GM12878 (cell line): ENCODE measurements at regions not wholly inside any gene's neighbourhood (a gene's known extent, or its start where the extent isn't known, plus 50 kb on each side); places are given as distances from the start of the nearest gene placed in this dataset.

Experiments
- ATAC-seq: fragments of 200-7000 bp; cut with Tn5 transposase; 3 replicates; pipeline ENCODE4 v1.9.1; 2020; ENCODE audit warnings: mild to moderate bottlenecking, moderate library complexity
- BruUV-seq: library from RNA; stranded (reverse); fragments of 400-500 nt; replicated peaks from 2 replicates; lab custom pipeline; 2021; lab: Mats Ljungman, UMichigan
- CTCF ChIA-PET: fragments of 300-600 bp; sonication (Branson Sonifier 250); formaldehyde crosslinking; extraction: SDS; loops from one replicate; lab custom pipeline; 2021; ENCODE audit warnings: inconsistent platforms; lab: Yijun Ruan, JAX
- POLR2A ChIA-PET: fragments of 350-600 bp; formaldehyde crosslinking; extraction: SDS; loops from one replicate; lab custom pipeline; 2021; ENCODE audit warnings: inconsistent platforms; lab: Charles Lee
- RAD21 ChIA-PET: fragments of 300-600 bp; sonication (Branson Sonifier 250); formaldehyde crosslinking; loops from one replicate; lab custom pipeline; 2023; ENCODE audit warnings: antibody characterized with exemption; ENCODE audit not compliant: unreplicated experiment; lab: Charles Lee
- SMC1A ChIA-PET: fragments of 300-600 bp; sonication (Branson Sonifier 250); formaldehyde crosslinking; loops from one replicate; lab custom pipeline; 2023; ENCODE audit not compliant: unreplicated experiment, uncharacterized antibody; lab: Charles Lee
- DNase-seq: peaks from one replicate; pipeline ENCODE4 v3.0.0-alpha.2; 2011; ENCODE audit warnings: low read depth, low spot score
- FAIRE-seq: peaks from 3 replicates; lab custom pipeline; 2011; peaks lifted over from hg19 to GRCh38; lab: Jason Lieb, UNC
- H2AFZ ChIP-seq: 2 replicates; pipeline ENCODE4 v1.6.0; 2011; ENCODE audit warnings: low read depth, low read length, control low read depth; ENCODE audit not compliant: control insufficient read depth
- H3K27ac ChIP-seq: 2 replicates; pipeline ENCODE4 v1.5.1; 2011; ENCODE audit warnings: control low read depth; ENCODE audit not compliant: control insufficient read depth, insufficient read depth
- H3K27me3 ChIP-seq, 2 experiments: replicated peaks in 1 of 2; 2 replicates each; pipeline versions ENCODE4 v1.6.0 to v1.6.1; 2011; ENCODE audit warnings: low read length in 1 of 2; ENCODE audit not compliant: control insufficient read depth in 2 of 2, insufficient read depth in 2 of 2
- H3K36me3 ChIP-seq, 2 experiments: 2 replicates each; pipeline ENCODE4 v1.5.1; 2011; ENCODE audit warnings: low read length in 1 of 2; ENCODE audit not compliant: control insufficient read depth in 2 of 2, insufficient read depth in 2 of 2
- H3K4me1 ChIP-seq: 2 replicates; pipeline ENCODE4 v1.6.1; 2011; ENCODE audit warnings: mild to moderate bottlenecking, low read length, moderate library complexity, mixed read lengths; ENCODE audit not compliant: control insufficient read depth, insufficient read depth
- H3K4me2 ChIP-seq: 2 replicates; pipeline ENCODE4 v1.6.0; 2011; ENCODE audit warnings: control low read depth; ENCODE audit not compliant: control insufficient read depth, insufficient read depth
- H3K4me3 ChIP-seq: fragments of 200-600 bp; sonication (generic); 2 replicates; pipeline ENCODE4 v1.5.1; 2016
- H3K79me2 ChIP-seq: 2 replicates; pipeline ENCODE4 v1.6.0; 2011; ENCODE audit warnings: low read length; ENCODE audit not compliant: control insufficient read depth, insufficient read depth
- H3K9ac ChIP-seq: 2 replicates; pipeline ENCODE4 v1.8.0; 2011; ENCODE audit warnings: low read length, control low read depth, mixed read lengths; ENCODE audit not compliant: control insufficient read depth, insufficient read depth
- H3K9me3 ChIP-seq: replicated peaks from 3 replicates; pipeline ENCODE4 v1.5.1; 2011; ENCODE audit warnings: mild to moderate bottlenecking, low read length; ENCODE audit not compliant: control insufficient read depth, insufficient read depth
- H4K20me1 ChIP-seq: 2 replicates; pipeline ENCODE4 v1.6.0; 2011; ENCODE audit not compliant: control insufficient read depth, insufficient read depth
- ATF2 ChIP-seq: IDR thresholded peaks from 2 replicates; pipeline ENCODE4 v1.6.1; 2012; ENCODE audit warnings: low read length, inconsistent platforms
- E2F8 ChIP-seq: fragments of 450-650 bp; IDR thresholded peaks from 2 replicates; pipeline ENCODE4 v1.6.1; 2018; ENCODE audit warnings: mild to moderate bottlenecking, low read depth, moderate library complexity; ENCODE audit not compliant: partially characterized antibody
- ELK1 ChIP-seq: IDR thresholded peaks from 2 replicates; pipeline ENCODE4 v1.6.1; 2012; ENCODE audit warnings: low read depth, low read length, improper control_type of control experiment
- HDAC6 ChIP-seq: fragments of 200-600 bp; sonication (generic); IDR thresholded peaks from one replicate; pipeline ENCODE4 v1.8.0; 2017; ENCODE audit warnings: antibody characterized with exemption; ENCODE audit not compliant: unreplicated experiment
- IKZF1 ChIP-seq: fragments of 450-650 bp; conservative IDR thresholded peaks from 2 replicates; pipeline ENCODE4 v1.6.1; 2017; ENCODE audit warnings: antibody characterized with exemption, mild to moderate bottlenecking
- IRF4 ChIP-seq: IDR thresholded peaks from 2 replicates; pipeline ENCODE4 v1.6.1; 2011; ENCODE audit warnings: low read depth, low read length
- KDM1A ChIP-seq: fragments of 200-600 bp; sonication (generic); IDR thresholded peaks from 2 replicates; pipeline ENCODE4 v1.6.1; 2016; ENCODE audit warnings: borderline replicate concordance
- MTA2 ChIP-seq: fragments of 450-650 bp; IDR thresholded peaks from 2 replicates; pipeline ENCODE4 v1.6.1; 2016; ENCODE audit warnings: low read depth, mild to moderate bottlenecking, moderate library complexity
- MYB ChIP-seq: fragments of 150-350 bp; IDR thresholded peaks from 2 replicates; pipeline ENCODE4 v1.6.1; 2014; ENCODE audit warnings: mild to moderate bottlenecking, low read depth, low read length, borderline replicate concordance
- NR2C2 ChIP-seq: IDR thresholded peaks from 2 replicates; pipeline ENCODE4 v1.6.1; 2011; ENCODE audit warnings: borderline replicate concordance, low read depth; ENCODE audit not compliant: control insufficient read depth, insufficient read length
- PAX8 ChIP-seq: fragments of 450-650 bp; IDR thresholded peaks from 2 replicates; pipeline ENCODE4 v1.6.1; 2017; ENCODE audit warnings: mild to moderate bottlenecking, moderate library complexity
- RFX5 ChIP-seq: IDR thresholded peaks from 2 replicates; pipeline ENCODE4 v1.6.1; 2011; ENCODE audit warnings: low read depth, low read length, improper control_type of control experiment
- TCF3 ChIP-seq: IDR thresholded peaks from 2 replicates; pipeline ENCODE4 v1.6.1; 2012; ENCODE audit warnings: low read depth, mild to moderate bottlenecking, low read length, borderline replicate concordance; ENCODE audit not compliant: insufficient read depth
- WRNIP1 ChIP-seq: IDR thresholded peaks from 2 replicates; pipeline ENCODE4 v1.6.1; 2011; ENCODE audit warnings: low read depth, low read length, improper control_type of control experiment, borderline replicate concordance
- WGBS: methylation state at CpG from one replicate; pipeline ENCODE4 v1.1.6; 2016; ENCODE audit warnings: low lambda C conversion rate; ENCODE audit not compliant: insufficient replicate concordance, insufficient coverage; ENCODE audit errors: missing lambda C conversion rate; 5-methylcytosine and 5-hydroxymethylcytosine counted together
- in situ Hi-C: fragments of 300-500 bp; cut with MboI; formaldehyde crosslinking; loops from 9 replicates; pipeline ENCODE4 v1.14.3; 2018; ENCODE audit warnings: mixed read lengths
- intact Hi-C: fragments of 100-400 bp; cut with micrococcal nuclease; formaldehyde crosslinking; loops from one replicate; pipeline ENCODE4 v1.14.2; 2022; ENCODE audit not compliant: unreplicated experiment

GRCh38 chr6:4270001-4270400 lies 134.6 kb upstream of the ECI2 start:
- ATAC-seq (no peak), FAIRE-seq (no peak), DNase-seq (no peak)
- H3K9me3 ChIP-seq, result no peaks in the 10 kb centered on the region
- no peak overlapping the region for H3K4me3 ChIP-seq
- no peaks in the 10 kb centered on the region for H4K20me1 ChIP-seq
- no peaks in the 10 kb centered on the region for H3K27me3 ChIP-seq
- TF ChIP-seq MYB, result no peak
- no peak for TF ChIP-seq HDAC6
- no peak for TF ChIP-seq MTA2
- TF ChIP-seq KDM1A, result no peak
- no peak for TF ChIP-seq NR2C2
- TF ChIP-seq IRF4, result no peak
- no peak for TF ChIP-seq ATF2
- TF ChIP-seq WRNIP1, result no peak
- no peak for TF ChIP-seq PAX8
- TF ChIP-seq RFX5, result no peak
- TF ChIP-seq IKZF1, result no peak
- TF ChIP-seq TCF3, result no peak
- TF ChIP-seq ELK1, result no peak
- TF ChIP-seq E2F8, result no peak
- in situ Hi-C loops, result no loop called here
- no peak overlapping the region for H2AFZ ChIP-seq
- no peaks in the 10 kb centered on the region for H3K36me3 ChIP-seq
- ChIA-PET RAD21 (no interaction called here), CTCF (no interaction called here), SMC1A (interaction anchor here (0.8 kb wide), 1 partner anchor 11 kb away, joined by 3 read pairs; no protein-coding TSS in a partner anchor), POLR2A (no interaction called here)
- H3K4me2 ChIP-seq, result no peak overlapping the region
- no peaks in the 10 kb centered on the region for H3K4me1 ChIP-seq
- no peaks in the 10 kb centered on the region for H3K79me2 ChIP-seq
- no peak overlapping the region for H3K9ac ChIP-seq
- H3K27ac ChIP-seq, result no peak overlapping the region
- no TSS peak for BruUV-seq
- intact Hi-C loops, result no loop called here
- WGBS, result 29% methylated on average over 4 of the region's 4 CpGs
